Stimulated activated CD4-positive, alpha-beta T cell treated with anti-CD3 and anti-CD28 coated beads, Interleukin-2, amount 100 ng/mL, for 24 hours (primary cell): ENCODE measurements at regions not wholly inside any gene's neighbourhood (a gene's known extent, or its start where the extent isn't known, plus 50 kb on each side); places are given as distances from the start of the nearest gene placed in this dataset.
A peak's percentile ranks its signal among the peaks of the same experiment; 100 is the strongest.
"Not testable (repeated sequence)": the region's sequence is repeated elsewhere in the genome, so short reads cannot be mapped to it uniquely, and the experiment has no call there.

Experiments
- DNase-seq, 2 donors: peaks; one replicate each; pipeline ENCODE4 v3.0.0-alpha.2; 2020

DNA sequence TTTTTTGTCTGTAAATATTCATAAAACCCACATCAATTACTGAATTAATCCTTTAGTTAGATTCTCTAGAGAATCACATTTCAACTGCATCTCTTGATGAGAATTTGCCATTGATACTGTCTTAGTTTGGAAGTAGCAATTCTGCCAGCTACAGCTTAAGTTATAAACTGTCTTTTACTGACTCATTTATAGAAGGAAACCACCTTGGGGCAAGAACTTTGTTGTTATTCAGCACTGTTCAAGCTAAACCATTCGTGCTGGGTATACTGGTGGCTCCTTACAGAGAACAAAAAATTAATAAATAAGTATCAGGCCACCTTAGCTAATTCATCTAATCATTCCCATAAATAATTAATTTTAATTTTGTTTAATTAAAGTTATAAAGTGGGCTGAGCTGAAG, 1082.6 kb upstream of the CELF4 start:
- DNase-seq = no peak

DNA sequence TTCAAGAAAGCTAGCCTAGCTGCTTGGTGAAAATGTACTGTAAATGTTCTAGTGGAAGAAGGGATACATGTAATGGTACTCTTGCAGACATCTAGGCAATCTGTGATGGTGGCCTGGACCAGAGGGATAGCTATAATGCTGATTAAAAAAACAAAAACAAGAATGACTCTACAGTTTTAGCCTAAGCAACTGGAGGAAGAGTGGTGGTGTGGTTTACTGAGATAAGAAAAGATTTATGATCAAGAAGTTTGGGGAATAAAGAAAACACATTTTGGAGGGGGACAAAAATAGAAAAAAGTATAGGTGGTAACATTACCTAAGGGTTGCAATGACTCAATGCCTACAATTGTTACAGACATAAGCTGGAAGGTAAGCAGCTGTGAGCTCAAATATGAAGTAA, 1080.7 kb upstream of the CELF4 start:
- DNase-seq = no peak

DNA sequence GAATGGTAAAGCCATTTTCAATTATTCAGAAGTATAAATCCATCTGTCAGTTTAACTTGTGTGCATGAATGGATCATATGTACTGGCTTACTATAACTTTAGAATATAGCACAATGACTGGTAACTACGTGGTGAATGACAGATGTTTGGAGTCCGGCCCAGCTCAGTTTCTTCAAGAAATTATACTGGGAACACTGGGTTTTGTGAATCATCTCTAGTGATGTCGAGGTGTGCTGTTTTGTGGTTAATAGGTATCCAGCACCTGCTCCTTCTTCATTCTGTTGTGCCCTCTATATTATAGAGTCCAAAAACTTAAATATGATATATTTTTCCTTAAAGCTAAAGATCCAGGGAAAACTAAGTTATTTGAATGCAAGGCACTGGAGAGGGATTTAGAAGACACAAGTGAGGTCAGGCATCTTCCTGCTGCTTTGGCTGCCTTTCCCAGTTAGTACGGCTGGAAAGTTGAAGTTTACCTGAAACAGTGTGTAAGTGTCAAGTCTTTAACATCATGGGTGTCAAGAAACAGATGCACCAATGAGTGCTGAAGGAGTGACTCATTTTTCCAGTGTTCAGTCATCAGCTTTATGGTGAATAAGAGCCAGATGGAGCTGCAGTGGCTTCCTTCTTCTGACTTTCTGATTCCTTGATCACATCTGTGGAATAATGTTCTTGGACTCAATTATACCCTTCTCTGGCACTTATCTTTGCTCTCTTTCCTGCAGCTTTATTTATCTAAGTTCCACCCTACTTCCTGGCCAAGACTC, 1079.5 kb upstream of the CELF4 start:
- no peak for DNase-seq

DNA sequence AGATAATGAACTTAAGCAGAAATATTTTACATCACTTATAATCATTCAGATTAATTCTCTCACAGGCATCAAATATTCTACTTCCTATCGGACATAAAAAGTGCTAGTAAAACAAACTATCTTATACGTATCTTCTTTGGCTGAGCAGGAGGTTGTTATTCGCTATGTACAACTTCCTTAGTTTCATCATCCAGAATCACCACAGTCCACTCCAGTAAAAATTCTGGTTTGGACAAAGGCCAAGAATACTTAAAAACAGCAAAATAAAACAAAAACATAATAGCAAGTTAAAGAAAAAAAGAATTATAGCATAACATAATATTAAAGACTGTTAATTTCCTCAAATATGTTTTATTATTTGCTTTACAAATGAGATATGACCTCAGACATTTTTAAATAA, 1077.1 kb upstream of the CELF4 start:
- DNase-seq = no peak

DNA sequence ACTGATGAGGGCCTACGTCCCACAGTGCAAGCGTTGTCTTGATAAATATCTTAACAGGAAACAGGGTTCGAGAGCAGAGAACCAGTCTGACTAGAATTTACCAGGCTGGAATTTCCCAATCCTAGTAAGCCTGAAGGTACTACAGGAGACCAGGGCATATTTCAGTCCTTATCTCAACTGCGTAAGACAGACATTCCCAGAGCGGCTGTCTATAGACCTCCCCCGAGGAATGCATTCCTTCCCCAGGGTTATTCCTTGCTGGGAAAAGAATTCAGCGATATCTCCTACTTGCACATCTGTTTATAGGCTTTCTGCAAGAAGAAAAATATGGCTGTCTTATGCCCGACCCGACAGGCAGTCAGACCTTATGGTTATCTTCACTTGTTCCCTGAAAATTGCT, 1074.1 kb upstream of the CELF4 start:
- DNase-seq = not testable (repeated sequence)

DNA sequence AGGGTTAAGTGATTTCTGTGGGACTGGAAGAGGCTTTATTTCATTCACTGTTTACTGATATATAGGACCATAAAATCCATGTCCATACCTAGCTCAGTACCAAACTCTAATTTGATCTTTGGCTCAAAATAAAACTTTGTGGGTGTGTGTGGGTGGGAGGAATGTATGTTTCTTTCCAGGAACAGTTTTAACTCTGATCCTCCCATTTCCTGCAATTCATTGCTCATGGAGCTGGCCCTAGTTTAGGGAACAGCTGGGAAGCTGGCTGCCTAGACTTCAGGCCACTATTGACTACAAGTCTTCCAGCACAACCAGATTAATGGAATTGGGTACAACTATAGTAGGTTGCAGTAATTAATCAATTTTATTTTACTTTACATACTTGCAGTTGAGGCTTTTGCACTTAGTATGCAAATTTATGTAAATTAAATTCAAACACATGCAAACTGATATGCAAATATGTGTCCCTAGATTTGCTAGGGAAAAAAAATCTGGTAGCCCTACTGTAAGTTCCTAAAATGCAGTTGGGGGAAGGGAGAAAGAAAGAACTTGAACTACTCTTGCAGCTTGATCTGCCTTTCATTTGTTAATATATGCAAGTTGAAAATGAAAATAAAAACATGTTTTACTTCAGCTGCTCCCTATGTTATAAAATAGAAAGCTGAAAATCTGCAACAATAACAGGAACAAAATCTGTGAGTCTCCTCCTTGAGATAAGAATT, 1070.3 kb upstream of the CELF4 start:
- DNase-seq = no peak

DNA sequence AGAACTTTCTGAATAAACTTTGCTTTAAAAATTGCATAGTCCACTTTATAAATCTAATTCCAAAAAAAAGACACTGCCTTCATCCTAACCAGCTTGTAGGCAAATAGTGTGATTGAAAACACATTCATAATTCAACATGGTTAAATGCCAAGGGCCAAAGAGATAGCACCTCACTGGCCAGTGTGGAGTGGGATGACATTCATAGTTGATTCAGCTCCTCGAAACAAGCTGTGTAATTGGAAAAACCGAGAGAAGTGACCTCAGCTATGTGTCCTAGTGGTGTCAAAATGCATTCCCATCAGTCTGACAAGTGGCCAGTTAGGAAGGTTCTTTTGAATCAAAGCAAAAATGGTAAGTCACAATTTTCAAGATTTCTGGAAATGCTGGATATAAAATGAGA, 1068.5 kb upstream of the CELF4 start:
- no peak for DNase-seq

DNA sequence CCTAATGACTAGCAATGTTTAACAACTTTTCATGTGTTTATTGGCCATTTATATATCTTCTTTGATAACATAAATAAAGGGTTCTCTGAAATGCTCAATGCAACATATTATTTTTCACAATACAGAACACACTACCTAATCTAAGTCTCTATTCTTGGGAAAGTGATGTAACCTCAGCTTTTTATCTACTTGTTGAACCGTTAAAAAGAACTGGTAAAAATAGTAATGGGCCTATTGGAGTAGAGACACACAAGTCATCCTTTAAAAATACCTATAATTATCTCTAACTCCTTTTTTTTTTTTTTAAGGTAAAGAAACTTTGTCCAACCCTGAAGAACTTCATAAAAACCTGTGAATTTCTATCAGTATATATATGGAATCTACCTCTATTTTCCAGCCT, 1067.7 kb upstream of the CELF4 start:
- no peak for DNase-seq

DNA sequence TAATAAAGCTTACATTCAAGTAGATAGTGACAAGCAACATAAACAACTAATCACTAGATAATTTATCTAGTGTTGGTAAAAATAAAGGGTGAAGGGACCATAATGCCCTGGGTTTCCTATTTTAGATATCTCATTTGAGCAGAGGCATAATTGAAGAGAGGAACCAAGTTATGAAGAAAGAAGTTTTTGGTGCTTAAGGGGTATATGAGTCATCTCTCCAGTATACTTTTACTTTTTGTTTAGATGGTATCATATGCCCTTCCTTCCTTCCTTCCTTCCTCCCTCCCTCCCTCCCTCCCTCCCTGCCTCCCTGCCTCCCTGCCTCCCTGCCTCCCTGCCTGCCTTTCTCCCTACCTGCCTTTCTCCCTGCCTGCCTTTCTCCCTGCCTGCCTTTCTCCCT, 1053.5 kb upstream of the CELF4 start:
- DNase-seq = no peak

DNA sequence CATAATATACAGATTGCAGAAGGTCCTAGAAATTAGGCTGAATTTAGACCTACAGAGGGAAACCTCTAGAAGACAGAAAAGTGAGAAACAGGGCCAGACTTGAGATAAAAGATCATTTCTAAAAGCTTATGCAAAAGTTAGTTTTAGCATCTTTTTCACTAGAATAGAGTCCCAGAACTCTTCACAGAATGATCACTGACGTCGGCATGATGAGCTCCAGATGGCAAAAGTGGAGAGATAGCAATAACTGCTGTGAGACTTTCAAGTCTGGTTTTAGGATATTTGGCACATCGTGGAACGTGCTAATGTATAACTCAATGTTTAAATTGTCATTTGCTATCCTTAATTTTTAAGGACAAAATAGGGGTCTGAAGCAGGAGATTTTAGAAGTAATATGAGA, 1050.7 kb upstream of the CELF4 start:
- no peak for DNase-seq

DNA sequence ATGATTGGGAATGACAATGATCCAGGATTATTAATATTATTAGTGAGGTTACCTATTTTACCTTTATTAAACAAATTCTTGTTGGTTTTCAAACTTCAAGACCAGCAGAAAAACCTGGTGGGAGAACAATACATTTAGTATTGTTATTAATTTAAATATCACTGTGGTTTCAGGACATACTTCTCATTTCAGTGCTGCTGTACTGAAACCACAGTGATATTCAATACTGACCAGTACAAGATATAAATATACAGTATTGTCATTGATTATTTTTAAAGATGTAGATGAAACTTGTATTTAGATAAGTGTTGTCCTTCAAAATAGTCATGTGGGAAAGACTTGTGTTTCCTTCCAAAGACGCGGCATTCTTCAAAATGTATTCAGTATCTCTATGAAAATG, 1047.3 kb upstream of the CELF4 start:
- DNase-seq = no peak

DNA sequence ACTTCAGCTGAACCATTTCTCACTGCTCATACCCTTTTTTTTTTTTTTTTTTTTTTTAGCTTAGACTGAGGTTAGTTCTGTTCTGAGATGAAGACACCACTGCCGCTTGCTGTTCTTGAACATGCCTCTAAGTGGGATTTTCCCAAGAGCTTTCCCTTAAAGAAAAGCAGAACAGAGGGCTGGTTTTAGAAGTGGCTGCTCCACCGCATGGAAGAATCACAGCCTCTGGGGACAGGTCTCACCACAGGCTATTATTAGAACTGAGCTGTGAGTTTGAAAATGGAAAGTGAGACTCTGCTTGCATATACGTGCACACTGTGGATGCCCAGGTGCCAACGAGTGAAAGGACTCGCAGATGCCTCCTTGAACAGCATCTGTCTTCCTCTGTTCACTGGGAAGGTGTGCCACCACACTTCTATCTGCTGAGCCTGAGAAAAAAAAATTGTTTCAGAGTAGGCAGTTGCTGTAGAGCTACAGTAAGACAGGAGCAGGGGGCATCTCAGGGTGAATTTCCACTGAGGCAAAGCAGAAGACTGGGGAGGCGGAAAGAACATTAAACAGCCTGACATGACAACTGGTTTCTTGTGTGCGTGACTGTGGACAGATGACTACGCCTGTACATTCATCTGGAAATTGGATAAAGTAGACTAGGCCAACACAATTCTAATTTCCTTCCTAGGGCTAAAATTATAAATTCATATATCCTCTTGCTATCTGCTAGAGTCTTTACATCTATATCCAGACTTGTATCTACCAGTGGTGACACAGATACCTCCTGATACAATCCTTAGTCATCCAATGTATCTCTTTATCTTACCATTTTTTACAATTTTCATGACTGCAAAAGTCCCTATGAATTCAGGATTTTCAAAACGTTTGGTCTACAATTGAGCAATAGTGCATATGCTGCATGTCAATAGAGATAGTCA, 1045.7 kb upstream of the CELF4 start:
- peak in 1 of 2 donors; percentile 21 for DNase-seq

DNA sequence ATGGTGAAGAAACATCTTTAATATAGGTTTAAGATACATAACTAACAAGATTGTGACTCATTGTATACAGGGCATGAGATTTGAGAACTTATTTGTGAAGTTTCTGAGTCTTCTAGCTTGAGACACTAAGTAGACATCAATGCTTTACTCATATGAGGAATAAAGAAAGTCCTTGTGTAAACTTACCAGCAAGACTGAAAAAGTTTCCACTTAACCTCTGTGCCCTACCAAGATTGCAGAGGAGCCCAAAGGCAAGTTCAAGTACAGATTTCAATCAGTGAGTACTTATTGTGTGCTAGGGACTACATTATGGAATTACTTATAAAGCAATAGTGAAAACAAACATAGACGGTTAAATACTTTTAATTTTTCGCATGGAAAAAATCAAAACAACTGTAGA, 1041.2 kb upstream of the CELF4 start:
- DNase-seq = no peak

DNA sequence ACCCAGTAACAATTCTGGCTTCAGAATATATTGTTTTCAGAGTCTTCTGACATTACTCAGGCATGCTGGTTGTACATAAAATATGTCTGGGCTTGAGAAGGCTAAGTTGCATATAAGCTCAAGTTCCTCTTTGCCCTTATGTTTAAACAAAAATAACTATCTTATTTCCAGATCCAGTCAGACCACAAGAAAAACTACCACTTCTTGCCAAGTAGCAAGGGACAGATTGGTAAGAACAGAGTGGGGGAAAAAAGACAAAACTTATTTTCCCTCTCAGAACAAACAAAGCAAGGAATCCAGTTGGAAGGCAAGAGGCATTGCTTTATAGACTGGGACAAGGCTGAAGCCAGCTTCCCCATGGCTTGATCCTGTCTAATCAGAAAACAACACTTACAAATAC, 1036.7 kb upstream of the CELF4 start:
- DNase-seq = no peak

DNA sequence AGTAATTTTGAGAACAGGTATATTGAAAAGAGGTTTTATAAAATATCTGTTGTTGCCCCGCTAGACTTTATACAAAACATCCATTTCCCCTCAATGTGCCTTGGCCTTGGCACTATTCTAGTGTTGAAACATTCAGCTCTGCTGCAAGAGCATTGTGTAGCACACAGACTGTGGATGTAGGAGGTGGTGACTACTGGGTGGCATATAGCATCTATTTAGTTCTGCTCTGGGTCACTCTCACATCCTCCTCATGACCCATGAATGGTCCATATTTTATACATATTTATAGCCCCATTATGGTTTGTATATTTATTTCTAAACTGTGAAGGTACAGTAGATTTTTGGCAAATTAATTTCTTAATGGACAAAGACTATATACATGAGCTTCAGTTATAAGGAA, 1022.0 kb upstream of the CELF4 start:
- no peak for DNase-seq

DNA sequence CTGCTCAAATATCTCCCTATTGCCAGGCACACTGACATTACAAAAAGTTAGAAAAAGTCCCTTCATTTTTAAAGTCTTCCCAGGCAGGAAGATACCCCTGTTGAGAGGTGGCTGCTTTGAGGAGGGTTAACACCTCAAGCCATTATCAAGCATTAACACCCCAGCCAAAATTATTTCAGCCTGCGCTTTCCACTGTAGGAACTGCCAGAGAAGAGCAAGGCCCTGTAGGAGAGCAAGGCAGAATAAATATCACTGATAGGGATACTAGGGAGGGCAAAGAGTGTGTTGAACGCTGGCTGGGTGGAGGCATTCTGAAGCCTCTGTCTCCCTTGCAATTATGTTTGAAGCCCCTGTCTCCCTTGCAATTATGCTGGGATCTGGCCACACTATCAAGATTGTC, 1020.7 kb upstream of the CELF4 start:
- DNase-seq = no peak

DNA sequence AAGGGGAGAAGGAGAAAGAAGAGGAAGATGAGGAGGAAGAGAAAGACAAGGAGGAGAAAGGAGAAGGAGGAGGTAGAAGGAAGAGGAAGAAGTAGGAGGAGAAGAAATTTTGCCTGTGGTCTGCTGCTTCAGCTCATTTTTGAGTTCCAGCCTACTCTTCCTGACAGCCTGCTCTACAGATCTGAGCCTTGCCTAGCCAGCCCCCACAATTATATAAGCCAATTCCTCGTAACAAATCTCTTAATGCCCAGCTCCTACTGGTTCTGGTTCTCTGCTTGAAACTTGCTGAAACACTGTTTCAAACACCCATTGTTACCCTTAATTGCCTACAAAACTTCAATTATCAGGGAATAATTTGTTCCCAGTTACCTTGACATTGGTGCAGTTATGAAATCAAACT, 1014.2 kb upstream of the CELF4 start:
- no peak for DNase-seq

DNA sequence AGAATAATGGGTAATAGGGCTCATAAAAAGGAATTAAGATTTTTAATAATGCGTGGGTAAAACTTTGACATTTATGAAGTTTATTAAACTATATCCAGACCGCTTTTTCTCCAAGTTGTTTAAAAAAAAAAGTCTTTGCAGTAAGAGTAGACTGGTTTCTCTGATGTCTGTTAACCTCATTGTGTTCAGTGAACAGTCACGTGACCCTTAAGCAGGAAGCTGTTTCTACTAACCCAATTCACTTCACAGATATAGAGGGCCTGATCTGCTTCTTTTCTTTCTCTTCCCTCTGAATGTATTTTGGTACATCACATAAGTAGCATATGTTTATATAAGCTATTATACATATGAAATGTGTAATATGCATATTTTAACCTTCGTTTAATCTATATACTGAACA, 1011.3 kb upstream of the CELF4 start:
- no peak for DNase-seq

DNA sequence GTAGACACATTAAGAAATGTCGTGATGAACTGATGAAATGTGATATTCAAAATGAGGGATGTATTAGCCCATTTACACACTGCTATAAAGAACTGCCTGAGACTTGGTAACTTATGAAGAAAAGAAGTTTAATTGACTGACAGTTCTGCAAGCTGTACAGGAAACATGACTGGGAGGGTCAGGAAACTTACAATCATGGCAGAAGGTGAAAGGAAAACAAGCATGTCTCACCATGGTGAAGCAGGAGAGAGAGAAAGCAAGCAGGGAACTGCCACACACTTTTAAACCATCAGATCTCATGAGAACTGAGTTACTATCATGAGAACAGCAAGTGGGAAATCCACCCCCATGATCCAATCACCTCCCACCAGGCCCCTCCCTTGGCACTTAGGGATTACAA, 1010.8 kb upstream of the CELF4 start:
- no peak for DNase-seq

DNA sequence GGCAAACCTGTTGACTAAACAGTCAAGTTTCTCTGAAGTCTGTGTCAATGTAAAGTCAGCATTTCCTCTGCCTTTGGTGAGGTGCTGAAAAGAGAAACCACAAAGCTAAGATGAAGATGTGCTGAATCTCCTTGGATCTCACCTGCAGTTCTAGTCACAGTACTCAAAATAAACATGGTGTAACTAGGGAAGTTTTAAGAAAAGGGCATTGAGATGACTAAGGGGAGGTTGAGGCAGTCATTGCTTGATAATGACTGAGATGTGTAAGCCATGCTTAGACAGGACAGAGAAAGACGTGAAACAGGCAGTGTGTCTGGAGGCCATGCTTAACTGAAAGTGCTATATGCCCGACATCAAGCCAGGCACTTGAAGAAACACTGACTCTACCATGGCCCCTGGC, 1010.0 kb upstream of the CELF4 start:
- no peak for DNase-seq

DNA sequence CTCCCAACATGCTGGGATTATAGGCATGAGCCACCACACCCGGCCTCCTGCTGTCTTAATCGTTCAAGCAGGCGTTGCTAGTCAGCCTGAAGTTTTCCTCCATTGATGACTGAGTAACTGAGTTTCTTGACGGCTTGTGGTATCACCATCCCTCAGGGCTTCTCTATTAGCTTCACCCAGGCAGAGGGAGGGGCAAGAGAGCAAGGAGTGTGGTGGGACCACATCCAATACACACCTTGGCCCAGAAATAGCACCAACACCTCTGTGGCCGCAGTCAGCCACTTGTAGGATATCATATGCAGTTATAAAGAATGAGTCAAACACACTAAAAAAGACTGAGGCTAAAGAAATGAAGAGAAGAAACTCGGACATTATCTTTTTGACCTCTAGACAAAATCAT, 1009.4 kb upstream of the CELF4 start:
- no peak for DNase-seq

DNA sequence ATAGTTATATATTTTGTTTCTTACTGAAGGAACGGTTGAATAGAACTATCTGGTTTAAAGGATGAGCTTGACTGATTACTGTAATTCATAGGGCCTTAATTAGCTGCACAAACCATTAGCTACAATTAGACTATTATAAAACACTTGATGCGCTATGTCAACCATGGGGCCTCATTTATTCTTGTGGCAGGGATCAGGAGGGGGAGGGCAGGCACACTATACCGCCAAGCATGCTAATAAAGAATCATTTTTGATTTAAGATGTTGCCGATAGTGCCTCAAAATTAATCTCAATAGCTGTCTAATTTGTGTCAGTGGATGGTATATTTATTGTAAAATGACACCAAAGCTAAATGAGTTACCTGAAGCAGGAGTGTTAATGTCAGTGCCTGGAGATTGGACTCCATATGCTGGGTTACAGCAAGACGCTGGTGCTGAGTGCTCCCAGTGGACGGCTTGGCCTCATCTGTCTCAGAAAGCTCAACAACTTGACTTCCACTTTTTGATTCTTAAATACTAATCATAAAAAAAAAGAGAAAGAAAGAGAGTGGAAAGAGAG, 1007.0 kb upstream of the CELF4 start:
- no peak for DNase-seq

DNA sequence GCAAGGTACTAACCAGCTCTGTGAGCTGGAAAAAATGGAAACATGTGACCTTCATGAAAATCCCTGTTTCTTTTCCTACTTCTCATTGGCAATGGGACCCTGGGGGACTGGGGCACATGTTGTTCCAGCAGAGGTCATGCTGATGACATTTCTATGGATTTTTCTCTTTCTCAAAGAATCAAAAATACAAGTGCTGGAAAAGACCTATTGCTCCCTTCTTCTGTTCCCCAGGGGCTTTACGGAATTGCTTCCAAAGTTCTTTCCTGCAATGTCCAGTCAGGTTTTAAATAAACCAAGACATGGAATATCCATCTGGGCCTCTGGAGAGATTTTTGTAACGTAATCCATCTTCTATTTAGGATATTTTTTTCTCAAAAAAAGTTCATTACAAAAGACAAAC, 1006.1 kb upstream of the CELF4 start:
- no peak for DNase-seq
